GM08714 (cell line): ENCODE measurements at regions not wholly inside any gene's neighbourhood (a gene's known extent, or its start where the extent isn't known, plus 50 kb on each side); places are given as distances from the start of the nearest gene placed in this dataset.

Source experiments
- H3K4me3 ChIP-seq: fragments of 200-500 bp; sonication (Bioruptor generic); 2 replicates; pipeline ENCODE4 v1.5.1; 2014; ENCODE audit warnings: mild to moderate bottlenecking, low read length, inconsistent platforms
- ZNF274 ChIP-seq: IDR thresholded peaks from 2 replicates; pipeline ENCODE4 v1.6.1; 2012; ENCODE audit warnings: mild to moderate bottlenecking, low read depth, low read length

DNA sequence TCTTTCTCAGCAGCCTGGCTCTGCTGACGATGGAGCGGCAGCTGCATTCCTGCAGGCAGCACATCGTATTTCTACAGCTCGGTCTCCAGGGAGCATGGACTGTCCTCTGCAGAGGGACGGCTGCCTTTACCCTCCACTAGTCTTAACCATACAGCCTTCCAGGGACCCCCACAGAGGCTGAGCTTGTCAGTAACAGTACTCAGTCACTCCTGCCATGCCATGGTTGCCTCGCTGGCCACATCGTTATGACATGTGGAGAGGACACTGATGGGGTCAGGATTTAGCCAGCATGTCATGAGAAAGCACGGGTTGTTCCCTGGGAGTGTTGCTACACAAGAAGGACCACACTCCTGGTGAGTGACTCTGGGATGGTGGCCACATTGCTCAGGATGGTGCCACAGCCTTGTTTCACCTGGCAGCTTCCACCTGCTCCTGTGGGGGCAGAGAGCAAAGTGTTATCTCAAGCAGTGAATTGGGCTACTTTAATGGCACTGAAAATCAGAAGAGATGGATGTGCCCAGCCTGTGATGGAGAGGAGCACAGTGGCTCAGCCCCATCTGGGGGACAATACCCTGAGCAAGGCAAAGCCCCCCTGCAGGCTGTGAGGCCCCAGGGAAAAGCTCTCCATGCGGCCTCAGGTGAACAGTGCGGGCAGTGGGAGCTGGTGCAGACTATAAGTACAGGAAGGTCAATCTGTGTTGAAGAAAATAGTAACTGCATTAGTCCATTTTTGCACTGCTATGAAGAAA lies 443.9 kb downstream of the TCERG1L start:
- no peak overlapping the region for H3K4me3 ChIP-seq
- TF ChIP-seq ZNF274 = no peak

DNA sequence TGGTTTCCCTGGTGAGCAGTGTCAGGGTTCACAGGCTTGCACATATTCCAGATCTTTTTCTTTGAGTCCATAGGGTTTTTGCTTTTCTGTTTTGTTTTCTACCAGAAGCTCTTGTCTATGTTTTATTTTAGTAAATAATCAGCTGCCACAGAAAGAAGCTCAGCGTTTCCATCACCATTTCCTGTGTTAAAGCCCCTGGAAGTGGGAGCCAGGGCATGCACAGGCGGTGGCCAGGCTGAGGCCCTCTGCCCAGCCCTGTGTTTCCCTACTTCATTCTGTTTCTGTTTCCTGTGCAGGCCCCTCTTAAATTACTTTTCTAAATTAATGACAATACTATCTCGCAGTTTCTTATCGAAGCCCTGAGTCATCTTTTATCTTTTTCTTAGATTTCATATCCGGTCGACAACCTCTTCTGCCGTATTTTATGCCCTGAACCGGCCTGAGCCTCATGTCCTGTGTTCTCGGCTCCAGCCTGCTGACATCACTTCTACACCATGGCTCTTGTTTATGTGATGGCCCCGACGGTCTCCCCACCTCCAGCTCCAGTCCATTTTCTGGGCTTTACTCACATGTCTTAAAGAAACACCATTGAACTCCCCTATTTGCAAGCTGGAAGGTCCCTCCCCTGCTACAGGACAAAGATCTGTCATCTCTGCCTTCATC lies 442.2 kb downstream of the TCERG1L start:
- H3K4me3 ChIP-seq = no peak overlapping the region
- TF ChIP-seq ZNF274 = no peak

DNA sequence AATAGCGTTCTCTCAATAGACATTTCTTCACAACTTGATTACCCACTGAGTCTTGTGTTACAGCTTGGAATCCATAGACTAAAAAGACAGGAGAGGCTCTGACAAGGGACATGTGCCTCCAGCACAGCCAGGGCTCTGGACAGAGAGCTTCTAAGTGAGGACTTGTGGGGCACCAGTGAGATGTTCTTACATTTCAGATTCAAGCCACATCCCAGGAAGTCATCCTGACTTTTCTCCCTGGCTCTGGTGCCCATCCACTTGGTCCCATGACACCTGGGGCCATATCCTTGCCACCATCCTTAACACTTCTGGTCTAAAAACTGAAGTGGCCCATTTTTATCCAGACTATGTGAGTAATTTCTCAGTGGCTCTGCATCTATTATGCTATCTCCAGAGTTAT lies 440.1 kb downstream of the TCERG1L start:
- TF ChIP-seq ZNF274 = no peak
- H3K4me3 ChIP-seq = no peak overlapping the region

- no peak for TF ChIP-seq ZNF274
- no peak overlapping the region for H3K4me3 ChIP-seq
Measured at GRCh38 chr10:130873636-130874035, 437.9 kb downstream of the TCERG1L start.

DNA sequence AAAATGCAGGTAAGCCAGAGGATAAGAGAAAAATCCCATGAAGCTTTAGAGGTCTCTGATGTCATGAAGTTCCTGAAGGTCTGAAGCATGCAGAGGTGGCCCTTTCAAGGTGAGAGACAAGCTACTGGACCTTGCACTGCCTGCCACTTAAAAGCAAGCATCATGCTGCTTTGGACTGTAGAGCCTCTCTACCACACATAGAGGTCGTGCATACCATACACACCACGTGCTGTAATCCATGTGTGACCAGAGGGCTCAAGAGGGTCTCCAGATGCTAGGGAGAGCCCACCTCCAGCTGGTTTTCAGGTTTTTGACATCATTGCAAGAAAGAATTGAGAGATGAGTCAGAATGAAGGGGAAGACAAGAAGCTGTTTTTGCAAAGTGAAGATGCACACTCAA lies 436.4 kb downstream of the TCERG1L start:
- no peak for TF ChIP-seq ZNF274
- H3K4me3 ChIP-seq = no peak overlapping the region

DNA sequence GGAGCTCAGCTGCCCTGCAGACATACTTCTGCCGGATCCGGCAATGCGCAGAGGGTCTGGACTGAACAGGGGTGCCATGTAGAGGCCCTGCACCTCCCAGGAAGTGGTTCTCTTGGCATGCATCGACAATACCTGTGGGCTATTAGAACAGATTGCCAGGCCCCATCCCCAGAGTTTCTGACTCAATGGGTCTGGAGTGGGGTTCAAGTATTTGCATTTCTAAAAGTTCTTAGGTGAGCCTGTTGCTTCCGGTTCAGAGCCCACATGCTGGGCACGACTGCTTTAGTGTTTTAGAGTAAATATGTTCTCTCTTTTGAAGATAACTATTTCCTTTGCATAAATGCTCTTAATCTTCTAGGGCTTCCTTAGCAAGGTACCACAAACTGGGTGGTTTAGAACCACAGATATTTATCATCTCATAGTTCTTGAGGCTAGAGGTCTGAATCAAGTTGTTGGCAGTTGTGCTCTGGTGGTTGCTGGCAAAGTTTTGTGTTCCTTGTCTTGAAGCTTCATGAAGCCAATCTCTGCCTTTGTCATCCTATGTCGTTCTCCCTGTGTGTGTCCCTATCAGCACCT lies 435.5 kb downstream of the TCERG1L start:
- H3K4me3 ChIP-seq = no peak overlapping the region
- no peak for TF ChIP-seq ZNF274

- no peak overlapping the region for H3K4me3 ChIP-seq
- TF ChIP-seq ZNF274 = no peak
Measured at GRCh38 chr10:130877126-130877525, 434.4 kb downstream of the TCERG1L start.

DNA sequence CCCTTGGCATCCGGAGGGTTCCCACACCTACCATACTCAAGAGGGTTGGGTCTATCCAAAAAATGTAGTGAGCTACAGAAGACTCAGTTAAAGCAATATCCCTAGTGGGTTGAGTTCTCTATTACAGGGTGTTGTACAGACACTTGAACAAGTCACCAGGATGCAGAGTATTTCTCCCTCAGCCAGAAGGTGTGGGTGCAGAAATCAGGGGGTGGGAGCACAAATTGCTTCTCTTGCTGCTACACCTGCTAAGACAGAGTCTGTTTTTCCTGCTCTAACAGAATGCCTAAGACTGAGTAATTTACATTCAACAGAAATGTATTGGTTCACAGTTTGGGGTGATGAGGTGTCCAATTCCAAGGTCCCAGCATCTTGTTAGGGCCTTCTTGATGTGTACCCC lies 433.4 kb downstream of the TCERG1L start:
- no peak for TF ChIP-seq ZNF274
- H3K4me3 ChIP-seq = no peak overlapping the region

DNA sequence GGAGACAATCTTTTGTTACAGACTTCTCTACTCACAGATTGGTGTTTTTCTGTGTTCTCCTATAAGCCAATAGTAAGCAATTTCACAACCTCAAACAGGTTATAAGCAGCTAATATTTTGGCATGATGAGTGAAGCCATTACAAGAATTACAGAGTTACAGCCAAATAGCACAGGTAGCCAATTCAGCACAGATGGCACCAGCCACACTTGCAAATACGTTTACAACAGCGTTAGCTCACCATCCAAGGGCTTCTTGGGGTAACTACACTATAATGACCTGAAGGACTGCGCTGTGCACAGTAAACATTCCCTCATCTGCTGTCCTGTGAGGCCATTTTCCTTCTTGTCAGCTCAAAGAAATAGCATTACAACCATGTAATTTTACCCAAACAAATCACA lies 428.6 kb downstream of the TCERG1L start:
- no peak for TF ChIP-seq ZNF274
- H3K4me3 ChIP-seq = no peak overlapping the region

DNA sequence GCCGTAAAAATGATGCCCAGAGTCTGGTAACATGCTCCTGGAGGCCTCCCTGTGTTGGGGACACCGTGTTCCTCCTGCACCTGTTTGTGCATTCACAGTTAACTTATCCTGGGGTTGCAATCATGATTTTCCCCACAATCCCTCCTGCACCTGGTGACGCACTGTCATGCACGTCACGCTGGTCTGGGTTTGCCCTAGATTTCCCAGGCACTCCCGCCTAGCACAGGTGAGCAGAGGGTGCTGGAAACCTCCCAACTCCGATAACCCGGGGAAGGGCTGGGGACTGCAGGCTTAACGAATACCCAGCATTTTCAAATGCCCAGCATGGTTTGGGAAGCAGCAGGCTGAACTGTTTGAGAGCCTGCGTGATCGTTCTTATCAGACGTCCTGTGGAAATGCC lies 427.1 kb downstream of the TCERG1L start:
- H3K4me3 ChIP-seq = no peak overlapping the region
- TF ChIP-seq ZNF274 = no peak

DNA sequence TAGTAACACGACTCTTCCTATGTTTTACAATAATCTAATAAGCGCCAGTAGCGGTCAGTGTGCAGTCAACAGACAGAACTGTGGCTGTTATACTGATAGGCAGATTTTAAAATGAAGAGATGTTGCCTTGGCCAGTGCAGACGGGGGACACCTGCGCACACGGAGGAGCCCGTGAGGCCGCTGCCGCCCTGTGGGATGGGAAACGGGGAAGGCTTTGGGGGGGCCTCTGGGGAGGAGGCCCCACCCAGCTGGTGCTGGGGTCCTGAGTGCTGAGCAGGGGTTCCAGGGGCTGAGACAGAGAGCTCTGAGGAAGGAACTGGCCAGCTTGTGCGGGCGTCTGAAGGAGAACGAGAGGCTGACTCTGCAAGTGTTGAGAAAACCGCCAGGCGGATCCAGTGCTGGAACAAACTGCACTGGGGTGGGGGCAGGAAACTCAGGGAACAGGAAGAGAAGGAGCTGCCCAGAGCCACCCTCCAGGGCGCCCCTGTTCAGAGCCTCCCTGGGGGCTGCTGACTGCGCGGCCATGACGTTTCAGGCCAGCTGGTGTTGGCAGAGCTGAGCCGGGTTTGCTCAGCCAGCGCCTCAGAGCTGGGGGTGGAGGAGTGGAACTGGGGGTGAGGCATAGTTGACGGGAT lies 426.4 kb downstream of the TCERG1L start:
- H3K4me3 ChIP-seq = no peak overlapping the region
- no peak for TF ChIP-seq ZNF274

DNA sequence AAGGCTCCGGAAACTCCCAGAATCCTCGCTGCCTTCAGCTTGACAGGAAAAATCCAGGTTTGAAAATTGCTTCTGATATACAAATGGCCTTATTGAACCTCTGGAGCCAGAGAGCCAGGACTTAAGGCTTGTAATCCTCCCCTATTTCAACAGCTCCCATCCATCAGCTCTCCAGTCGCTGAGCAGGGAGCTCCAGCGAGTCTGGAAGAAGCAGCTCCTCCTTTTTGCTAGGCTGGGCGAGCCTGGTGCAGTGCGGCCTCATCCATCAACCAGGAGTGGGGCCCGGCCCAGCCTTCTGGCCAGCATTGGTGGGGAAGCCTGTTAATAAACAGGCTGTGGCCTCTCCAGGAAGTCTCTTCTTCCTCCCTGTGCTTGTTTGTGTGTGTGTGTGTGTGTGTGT lies 424.4 kb downstream of the TCERG1L start:
- H3K4me3 ChIP-seq = no peak overlapping the region
- no peak for TF ChIP-seq ZNF274

DNA sequence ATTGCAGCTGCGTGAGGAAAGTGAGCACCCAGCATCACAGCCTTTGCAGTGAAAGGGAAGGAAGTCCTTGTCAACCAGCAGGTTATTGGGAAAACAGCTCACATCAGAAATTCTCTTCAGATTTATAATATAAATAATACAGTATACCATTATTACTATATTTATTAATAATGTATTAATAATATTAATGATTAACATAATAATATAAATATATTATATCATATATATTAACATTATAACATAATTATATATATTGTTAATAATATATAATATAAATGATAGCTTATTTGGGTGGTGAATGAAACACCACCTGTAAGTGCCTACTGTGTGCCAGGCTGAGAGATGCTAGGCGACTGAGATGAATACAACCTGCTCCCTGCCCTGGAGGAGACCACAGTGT lies 423.0 kb downstream of the TCERG1L start:
- TF ChIP-seq ZNF274 = no peak
- H3K4me3 ChIP-seq = no peak overlapping the region

- H3K4me3 ChIP-seq = no peak overlapping the region
- TF ChIP-seq ZNF274 = no peak
Measured at GRCh38 chr10:130889240-130889639, 422.3 kb downstream of the TCERG1L start.

GRCh38 chr10:130889780-130890179 lies 421.7 kb downstream of the TCERG1L start:
- no peak for TF ChIP-seq ZNF274
- H3K4me3 ChIP-seq = no peak overlapping the region
